Heart left ventricle (tissue), 16 donors: ENCODE measurements at regions not wholly inside any gene's neighbourhood (a gene's known extent, or its start where the extent isn't known, plus 50 kb on each side); places are given as distances from the start of the nearest gene placed in this dataset.

Experiments
- ATAC-seq, 4 donors: fragments of 200-7000 bp; cut with Tn5 transposase; one replicate each; pipeline ENCODE4 v1.9.1; 2020 to 2022; ENCODE audit warnings: moderate library complexity in 4 of 4, mild to moderate bottlenecking in 3 of 4, moderate number of reproducible peaks in 1 of 4
- DNase-seq, 5 donors: peaks; one replicate each; pipeline ENCODE4 v3.0.0-alpha.2; 2020
- H3K27ac ChIP-seq, 12 donors: fragments of 200-600 bp; sonication (generic) in 4 of 12; one replicate each; pipeline versions ENCODE4 v1.5.0 to v1.8.0; 2016 to 2022; ENCODE audit warnings: mild to moderate bottlenecking in 2 of 12
- H3K27me3 ChIP-seq, 9 donors: fragments of 200-600 bp; sonication (generic) in 2 of 9; one replicate each; pipeline versions ENCODE4 v1.5.1 to v1.8.0; 2016 to 2022; ENCODE audit warnings: mild to moderate bottlenecking in 3 of 9
- H3K36me3 ChIP-seq, 9 donors: fragments of 200-600 bp; sonication (generic) in 2 of 9; one replicate each; pipeline versions ENCODE4 v1.5.0 to v1.8.0; 2018 to 2022; ENCODE audit warnings: mild to moderate bottlenecking in 2 of 9
- H3K4me1 ChIP-seq, 12 donors: fragments of 200-600 bp; sonication (generic) in 4 of 12; one replicate each; pipeline versions ENCODE4 v1.5.0 to v1.8.0; 2016 to 2022; ENCODE audit warnings: mild to moderate bottlenecking in 3 of 12
- H3K4me3 ChIP-seq, 12 donors: fragments of 200-600 bp; sonication (generic) in 4 of 12; one replicate each; pipeline versions ENCODE4 v1.5.0 to v1.8.0; 2017 to 2022; ENCODE audit warnings: mild to moderate bottlenecking in 9 of 12, moderate library complexity in 4 of 12
- H3K9me3 ChIP-seq, 12 donors: fragments of 200-600 bp; sonication (generic) in 4 of 12; one replicate each; pipeline versions ENCODE4 v1.5.0 to v1.8.0; 2016 to 2022; ENCODE audit warnings: mild to moderate bottlenecking in 1 of 12
- CTCF ChIP-seq, 12 donors: fragments of 200-600 bp; sonication (generic) in 4 of 12; IDR thresholded peaks; one replicate each; pipeline versions ENCODE4 v1.5.0 to v1.8.0; 2018 to 2022; ENCODE audit warnings: antibody characterized with exemption in 12 of 12, mild to moderate bottlenecking in 5 of 12
- POLR2A ChIP-seq, 2 donors: fragments of 450-650 bp; IDR thresholded peaks; one replicate each; pipeline ENCODE4 v1.6.1; 2017; ENCODE audit warnings: antibody characterized with exemption in 2 of 2, mild to moderate bottlenecking in 2 of 2, moderate library complexity in 2 of 2
- WGBS, 4 donors: extraction: QIAGEN DNeasy Blood & Tissue Kit in 2 of 4; methylation state at CpG; one replicate each; pipeline versions ENCODE4 v1.1.5 to v1.1.7; 2013 to 2018; 5-methylcytosine and 5-hydroxymethylcytosine counted together
- intact Hi-C, 10 donors: fragments of 100-400 bp; cut with DNase I; formaldehyde crosslinking; loops; one replicate each; pipeline versions ENCODE4 v1.11.1 to v1.14.2; 2022
- donor health status: ischemic (EF 13 %, LVEDD 7.1; RV severe dilation, severe dysfunction).
- donor health status: healthy with polysubstance abuse.
- donor health status: DM: no; HTN: yes; CAD: no.
- donor health status: DM: no; HTN: no; CAD: no.
- donor health status: ischemic (EF 25% LVEDD 6.9; RV normal size, moderate dysfunction).
- donor health status: ischemic (EF 25% LVEDD 5.7; RV mildly dilated, moderate dysfunction).
- donor health status: healthy.
- donor health status: DM: yes; HTN: yes; CAD: no.
- donor health status: ischemic (EF 35%, LVEDD 5.7; RV mildly dilated, moderate dysfunction).
- donor health status: nonischemic (EF 11% LVEDD 7.7; RV severe dilation, severe dysfunction).
- donor health status: DM: yes; HTN: yes; CAD: no.
- donor health status: PGD.
- donor health status: ischemic (EF 29% LVEDD 5.4; RV normal size, mild dysfunction).
- donor health status: nonischemic (EF 23%, LVEDD 6.1; RV moderate dilation, normal function).

GRCh38 chr5:164540174-164540573 is 1034.8 kb downstream of the MAT2B start:
- no peaks in the 10 kb centered on the region for H3K4me1 ChIP-seq
- 64 to 75% (median 71%) methylated on average over 2 of the region's 2 CpGs for WGBS, 4 donors
- no peaks in the 10 kb centered on the region for H3K9me3 ChIP-seq
- no peaks in the 10 kb centered on the region for H3K36me3 ChIP-seq
- TF ChIP-seq CTCF (IDR thresholded peaks at IDR 0.05) (no peak), POLR2A (IDR thresholded peaks at IDR 0.05) (no peak)
- no peak overlapping the region for H3K27ac ChIP-seq
- ATAC-seq = no peak
- no peaks in the 10 kb centered on the region for H3K27me3 ChIP-seq
- no peak overlapping the region for H3K4me3 ChIP-seq
- intact Hi-C loops = no loop called here
- DNase-seq = no peak

GRCh38 chr5:164545507-164545906 is 1040.1 kb downstream of the MAT2B start:
- no peak for ATAC-seq
- intact Hi-C loops = no loop called here
- no peaks in the 10 kb centered on the region for H3K36me3 ChIP-seq
- WGBS, 4 donors = 90 to 95% (median 91%) methylated on average over 6 of the region's 6 CpGs
- no peak for DNase-seq
- H3K27ac ChIP-seq = no peak overlapping the region
- no peaks in the 10 kb centered on the region for H3K4me1 ChIP-seq
- no peaks in the 10 kb centered on the region for H3K27me3 ChIP-seq
- TF ChIP-seq CTCF (IDR thresholded peaks at IDR 0.05) (no peak), POLR2A (IDR thresholded peaks at IDR 0.05) (no peak)
- H3K4me3 ChIP-seq = no peak overlapping the region
- H3K9me3 ChIP-seq = peaks cover 0 to 10% (median 0%) of the 10 kb centered on the region in 12 donors

GRCh38 chr5:164553851-164554250 is 1048.4 kb downstream of the MAT2B start:
- ATAC-seq = no peak

GRCh38 chr5:164555809-164556208 is 1050.4 kb downstream of the MAT2B start:
- WGBS, 4 donors = 83 to 96% (median 85%) methylated on average over 2 of the region's 2 CpGs
- H3K4me3 ChIP-seq = no peak overlapping the region
- H3K4me1 ChIP-seq = no peaks in the 10 kb centered on the region
- H3K9me3 ChIP-seq = peaks cover 0 to 4% (median 0%) of the 10 kb centered on the region in 12 donors
- no peak for ATAC-seq
- no peak overlapping the region for H3K27ac ChIP-seq
- intact Hi-C loops = no loop called here
- H3K36me3 ChIP-seq = no peaks in the 10 kb centered on the region
- H3K27me3 ChIP-seq = no peaks in the 10 kb centered on the region
- TF ChIP-seq CTCF (IDR thresholded peaks at IDR 0.05) = no peak
- TF ChIP-seq POLR2A (IDR thresholded peaks at IDR 0.05) = no peak
- no peak for DNase-seq

More at GRCh38 chr5:164553851-164554250, 1048.4 kb downstream of the MAT2B start:
- TF ChIP-seq POLR2A (IDR thresholded peaks at IDR 0.05) (no peak), CTCF (IDR thresholded peaks at IDR 0.05) (no peak)
- intact Hi-C loops = no loop called here
- no peaks in the 10 kb centered on the region for H3K36me3 ChIP-seq
- H3K9me3 ChIP-seq = peaks cover 0 to 4% (median 0%) of the 10 kb centered on the region in 12 donors
- H3K4me3 ChIP-seq = no peak overlapping the region
- no peaks in the 10 kb centered on the region for H3K4me1 ChIP-seq
- 50 to 68% (median 54%) methylated on average over 3 of the region's 3 CpGs for WGBS, 4 donors
- H3K27ac ChIP-seq = no peak overlapping the region
- H3K27me3 ChIP-seq = no peaks in the 10 kb centered on the region
- no peak for DNase-seq
